Fibroblast of villous mesenchyme (primary cell): ENCODE measurements at regions not wholly inside any gene's neighbourhood (a gene's known extent, or its start where the extent isn't known, plus 50 kb on each side); places are given as distances from the start of the nearest gene placed in this dataset.

Source experiments
- DNase-seq: peaks from one replicate; pipeline ENCODE4 v3.0.0-alpha.2; 2010; ENCODE audit warnings: low read depth
- H3K4me3 ChIP-seq: 2 replicates; pipeline ENCODE4 v1.5.1; 2011; ENCODE audit warnings: low read depth, mild to moderate bottlenecking, low read length
- CTCF ChIP-seq: IDR thresholded peaks from 2 replicates; pipeline ENCODE4 v1.5.1; 2012; ENCODE audit warnings: low read depth, mild to moderate bottlenecking, low read length; ENCODE audit not compliant: insufficient read depth

GRCh38 chr11:70519117-70519516, 120.8 kb downstream of the CTTN start:
- TF ChIP-seq CTCF, result no peak
- no peak for DNase-seq

GRCh38 chr11:70521475-70522308, 123.4 kb downstream of the CTTN start:
- no peak for TF ChIP-seq CTCF
- no peak overlapping the region for H3K4me3 ChIP-seq
- no peak for DNase-seq

More at GRCh38 chr11:70519117-70519516, 120.8 kb downstream of the CTTN start:
- no peak overlapping the region for H3K4me3 ChIP-seq

- TF ChIP-seq CTCF, result no peak
- DNase-seq, result no peak
- H3K4me3 ChIP-seq, result no peak overlapping the region
These were observed 123.9 kb downstream of the CTTN start for GRCh38 chr11:70522309-70522592.

GRCh38 chr11:70522593-70523311, 124.4 kb downstream of the CTTN start:
- TF ChIP-seq CTCF, result no peak
- DNase-seq, result no peak
- H3K4me3 ChIP-seq, result no peak overlapping the region

GRCh38 chr11:70523384-70524095, 125.2 kb downstream of the CTTN start:
- no peak for DNase-seq
- no peak for TF ChIP-seq CTCF
- H3K4me3 ChIP-seq, result no peak overlapping the region

GRCh38 chr11:70524096-70524922, 126.0 kb downstream of the CTTN start:
- no peak overlapping the region for H3K4me3 ChIP-seq
- DNase-seq, result no peak
- TF ChIP-seq CTCF, result no peak
